Mesendoderm (in vitro differentiated cells): ENCODE measurements at regions not wholly inside any gene's neighbourhood (a gene's known extent, or its start where the extent isn't known, plus 50 kb on each side); places are given as distances from the start of the nearest gene placed in this dataset.
A peak's percentile ranks its signal among the peaks of the same experiment; 100 is the strongest.

Source experiments
- DNase-seq: peaks from one replicate; pipeline ENCODE4 v3.0.0; 2013
- H2AK5ac ChIP-seq: 2 replicates; pipeline ENCODE4 v1.6.1; 2013; ENCODE audit warnings: low read length, inconsistent platforms
- H2BK120ac ChIP-seq: 2 replicates; pipeline ENCODE4 v1.6.1; 2013; ENCODE audit warnings: low read depth, mild to moderate bottlenecking, low read length, moderate library complexity, mixed read lengths
- H2BK15ac ChIP-seq: replicated peaks from 2 replicates; pipeline ENCODE4 v1.6.1; 2013; ENCODE audit warnings: low read depth, mild to moderate bottlenecking, moderate library complexity
- H2BK5ac ChIP-seq: 2 replicates; pipeline ENCODE4 v1.6.1; 2013; ENCODE audit warnings: low read length, inconsistent platforms
- H3K18ac ChIP-seq: 2 replicates; pipeline ENCODE4 v1.6.1; 2013; ENCODE audit warnings: mild to moderate bottlenecking, low read length, mixed read lengths
- H3K23ac ChIP-seq: one replicate; pipeline ENCODE4 v1.6.1; 2013; ENCODE audit warnings: low read length
- H3K27ac ChIP-seq: 2 replicates; pipeline ENCODE4 v1.5.1; 2013; ENCODE audit warnings: low read depth, mild to moderate bottlenecking, inconsistent platforms, low read length, moderate library complexity
- H3K27me3 ChIP-seq: 2 replicates; pipeline ENCODE4 v1.6.1; 2013; ENCODE audit warnings: low read length, control low read depth, mild to moderate bottlenecking, inconsistent platforms; ENCODE audit not compliant: insufficient read depth, poor library complexity
- H3K36me3 ChIP-seq: 2 replicates; pipeline ENCODE4 v1.6.1; 2013; ENCODE audit warnings: low read length, inconsistent platforms; ENCODE audit not compliant: control insufficient read depth, insufficient read depth
- H3K4ac ChIP-seq: one replicate; pipeline ENCODE4 v1.6.1; 2013; ENCODE audit warnings: low read depth, mild to moderate bottlenecking, low read length, moderate library complexity
- H3K4me1 ChIP-seq: 2 replicates; pipeline ENCODE4 v1.6.1; 2013; ENCODE audit warnings: low read depth, low read length, inconsistent platforms; ENCODE audit not compliant: control insufficient read depth
- H3K4me2 ChIP-seq: 2 replicates; pipeline ENCODE4 v1.6.1; 2013; ENCODE audit warnings: low read length
- H3K4me3 ChIP-seq: 2 replicates; pipeline ENCODE4 v1.5.1; 2013; ENCODE audit warnings: mild to moderate bottlenecking, low read length
- H3K56ac ChIP-seq: one replicate; pipeline ENCODE4 v1.6.1; 2013; ENCODE audit warnings: low read length
- H3K79me1 ChIP-seq: 2 replicates; pipeline ENCODE4 v1.6.1; 2013; ENCODE audit warnings: low read length, inconsistent platforms
- H3K79me2 ChIP-seq: 2 replicates; pipeline ENCODE4 v1.6.1; 2013; ENCODE audit warnings: mild to moderate bottlenecking, low read length; ENCODE audit not compliant: control insufficient read depth, insufficient read depth
- H3K9ac ChIP-seq: 2 replicates; pipeline ENCODE4 v1.6.1; 2013; ENCODE audit warnings: low read length, inconsistent platforms
- H4K5ac ChIP-seq: one replicate; pipeline ENCODE4 v1.6.1; 2013; ENCODE audit warnings: low read length
- H4K8ac ChIP-seq: one replicate; pipeline ENCODE4 v1.6.1; 2013; ENCODE audit warnings: low read depth, mild to moderate bottlenecking, control low read depth, low read length, moderate library complexity
- WGBS: extraction: QIAGEN DNeasy Blood & Tissue Kit; methylation state at CpG from one replicate; pipeline ENCODE4 v1.1.7; 2013; ENCODE audit warnings: low lambda C conversion rate, missing lambda C conversion rate; ENCODE audit not compliant: insufficient coverage; ENCODE audit errors: extremely low coverage; 5-methylcytosine and 5-hydroxymethylcytosine counted together

DNA sequence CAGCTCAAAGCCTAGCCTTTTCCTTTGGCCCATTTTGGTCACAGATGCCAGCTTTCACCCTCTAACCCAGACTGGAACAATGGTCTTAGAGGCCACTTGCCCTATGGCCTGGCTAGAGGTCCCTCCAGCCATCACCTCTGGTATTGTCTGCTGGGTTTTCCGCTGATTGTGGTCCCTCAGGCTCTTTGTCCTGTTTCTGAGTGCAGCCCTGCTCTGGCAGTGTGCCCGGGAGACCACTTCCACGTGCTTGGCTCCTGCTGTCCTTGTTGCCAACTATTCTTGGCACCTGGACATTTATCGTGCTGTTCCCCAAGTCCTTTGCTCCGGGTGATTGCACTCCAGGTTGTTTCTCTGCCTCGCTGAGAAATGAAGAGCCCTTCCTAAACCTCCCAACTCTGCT, 53.3 kb upstream of the FAM180A start:
- Histone ChIP-seq H3K79me2 (no peaks in the 10 kb centered on the region), H3K23ac (no peak overlapping the region), H4K5ac (no peak overlapping the region), H2AK5ac (no peak overlapping the region), H3K4me1 (no peaks in the 10 kb centered on the region), H2BK5ac (no peak overlapping the region), H3K4me2 (no peak overlapping the region), H4K8ac (no peak overlapping the region), H3K9ac (no peak overlapping the region), H3K36me3 (no peaks in the 10 kb centered on the region), H3K4ac (no peak overlapping the region), H3K27me3 (no peaks in the 10 kb centered on the region), H3K18ac (no peak overlapping the region), H3K79me1 (no peaks in the 10 kb centered on the region), H2BK120ac (no peak overlapping the region), H3K27ac (no peak overlapping the region), H3K56ac (no peak overlapping the region), H3K4me3 (no peak overlapping the region), H2BK15ac (no peak overlapping the region)
- no peak for DNase-seq
- WGBS, result no CpG with 5 or more reads among the region's 6 CpGs

DNA sequence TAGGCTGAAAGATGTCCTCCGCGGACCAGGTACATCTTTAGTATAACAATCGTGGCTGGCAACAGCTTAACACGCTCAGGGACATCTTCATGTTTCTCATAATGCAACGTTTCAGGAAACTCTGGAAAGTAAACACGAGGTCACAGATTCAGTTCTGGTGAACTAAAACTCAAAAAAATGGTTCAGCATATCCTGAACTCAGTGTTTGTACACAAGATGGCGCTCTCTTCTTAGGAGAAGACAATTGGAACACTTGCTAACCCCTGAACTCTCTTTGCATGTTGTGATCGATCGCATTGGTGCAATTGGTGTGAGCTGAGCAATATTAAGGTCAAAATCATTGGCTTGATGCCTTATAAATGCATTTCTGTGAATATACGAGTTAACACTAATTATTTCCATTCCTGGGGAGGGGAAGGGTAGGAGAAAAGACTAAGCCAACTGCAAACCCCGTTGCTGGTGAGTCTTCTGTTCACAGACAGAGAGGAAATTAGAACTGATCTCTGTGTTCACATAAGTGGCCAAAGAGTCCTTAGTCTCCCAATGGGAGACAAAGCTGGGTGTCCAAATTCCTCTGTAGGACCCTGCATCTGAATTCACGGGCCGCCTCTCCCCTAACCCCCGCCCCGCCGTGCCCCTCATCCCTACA, 52.6 kb upstream of the FAM180A start:
- Histone ChIP-seq H3K9ac (no peak overlapping the region), H2AK5ac (no peak overlapping the region), H3K56ac (no peak overlapping the region), H3K23ac (no peak overlapping the region), H3K4ac (no peak overlapping the region), H3K27me3 (no peaks in the 10 kb centered on the region), H3K4me3 (no peak overlapping the region), H3K4me1 (no peaks in the 10 kb centered on the region), H2BK5ac (no peak overlapping the region), H2BK120ac (no peak overlapping the region), H3K79me2 (no peaks in the 10 kb centered on the region), H3K36me3 (no peaks in the 10 kb centered on the region), H3K79me1 (no peaks in the 10 kb centered on the region), H3K27ac (no peak overlapping the region), H3K4me2 (no peak overlapping the region), H4K5ac (no peak overlapping the region), H2BK15ac (no peak overlapping the region), H4K8ac (no peak overlapping the region), H3K18ac (no peak overlapping the region)
- no CpG with 5 or more reads among the region's 16 CpGs for WGBS
- peak; percentile 83 for DNase-seq

DNA sequence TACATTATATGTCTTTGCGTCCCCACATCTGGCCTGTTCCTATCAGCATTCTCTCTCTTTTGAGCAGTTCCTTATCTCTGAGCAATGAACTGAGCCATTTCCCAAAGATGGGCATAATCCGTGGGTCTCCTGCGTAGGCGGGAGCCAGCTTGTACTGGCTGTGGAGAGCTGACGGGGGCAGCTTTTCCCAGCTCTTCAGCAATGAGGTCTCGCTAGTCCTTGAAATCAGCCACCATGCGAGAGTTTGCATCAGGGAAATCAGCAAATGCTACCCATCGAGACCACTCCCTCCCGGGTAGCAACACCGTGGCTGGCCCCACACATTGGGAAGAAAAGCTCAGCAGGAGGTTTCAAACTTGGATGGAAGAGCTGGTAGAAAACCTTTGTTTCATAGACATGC, 51.9 kb upstream of the FAM180A start:
- Histone ChIP-seq H3K4me1 (no peaks in the 10 kb centered on the region), H4K8ac (no peak overlapping the region), H3K4me2 (no peak overlapping the region), H2AK5ac (no peak overlapping the region), H2BK120ac (no peak overlapping the region), H3K27me3 (no peaks in the 10 kb centered on the region), H3K18ac (no peak overlapping the region), H3K79me1 (no peaks in the 10 kb centered on the region), H3K23ac (no peak overlapping the region), H3K36me3 (no peaks in the 10 kb centered on the region), H3K4me3 (no peak overlapping the region), H4K5ac (no peak overlapping the region), H3K79me2 (no peaks in the 10 kb centered on the region), H3K56ac (peak overlapping the region; percentile 40), H2BK5ac (no peak overlapping the region), H3K27ac (no peak overlapping the region), H2BK15ac (no peak overlapping the region), H3K9ac (no peak overlapping the region), H3K4ac (no peak overlapping the region)
- DNase-seq, result peak; percentile 40
- no CpG with 5 or more reads among the region's 10 CpGs for WGBS

DNA sequence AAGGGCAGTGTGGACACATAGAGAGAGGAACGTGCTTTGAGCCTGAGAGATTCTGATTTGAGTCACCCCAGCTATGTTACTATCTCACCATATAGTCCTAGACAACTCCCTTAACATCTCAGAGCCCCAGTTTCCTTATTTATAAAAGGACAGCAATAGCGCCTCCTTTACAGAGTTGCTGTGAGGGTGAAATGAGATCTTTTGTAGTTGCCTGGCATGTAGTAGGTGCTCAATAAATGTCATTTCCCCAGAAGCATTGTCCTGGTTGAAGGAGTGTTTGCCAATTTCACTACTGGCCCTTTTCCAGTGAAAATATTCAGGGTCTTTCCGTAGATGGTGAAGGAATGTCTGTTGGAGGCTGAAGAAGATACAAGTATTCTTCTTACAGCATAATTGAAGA, 51.3 kb upstream of the FAM180A start:
- Histone ChIP-seq H3K56ac (no peak overlapping the region), H3K79me2 (no peaks in the 10 kb centered on the region), H2BK120ac (no peak overlapping the region), H3K27ac (no peak overlapping the region), H3K23ac (no peak overlapping the region), H3K4me1 (no peaks in the 10 kb centered on the region), H3K18ac (no peak overlapping the region), H2AK5ac (no peak overlapping the region), H3K79me1 (no peaks in the 10 kb centered on the region), H3K36me3 (no peaks in the 10 kb centered on the region), H2BK15ac (no peak overlapping the region), H3K4me2 (no peak overlapping the region), H3K4me3 (no peak overlapping the region), H4K5ac (no peak overlapping the region), H4K8ac (no peak overlapping the region), H3K9ac (no peak overlapping the region), H3K4ac (no peak overlapping the region), H2BK5ac (no peak overlapping the region), H3K27me3 (no peaks in the 10 kb centered on the region)
- peak; percentile 6 for DNase-seq
- no CpG with 5 or more reads among the region's 3 CpGs for WGBS
